ENCODE measurements at regions not wholly inside any gene's neighbourhood (a gene's known extent, or its start where the extent isn't known, plus 50 kb on each side); places are given as distances from the start of the nearest gene placed in this dataset.

GRCh38 chr17:77294761-77295160 is 154.0 kb downstream of the SEC14L1 start:
- H3K27ac ChIP-seq (ENCODE audit: low read depth, low read length): no peak overlapping the region
- peaks cover 8% of the 10 kb centered on the region for H3K36me3 ChIP-seq (ENCODE audit: control insufficient read depth, insufficient read depth, low read length)
- peaks cover 14% of the 10 kb centered on the region; the same call in 1 of the 2 replicates for H3K9me3 ChIP-seq (ENCODE audit: control insufficient read depth, insufficient read depth, low read depth, low read length)
- H3K27me3 ChIP-seq (ENCODE audit: control insufficient read depth, insufficient read depth, low read length): no peaks in the 10 kb centered on the region
- peaks cover 15% of the 10 kb centered on the region; the same call in 1 of the 2 replicates for H3K4me1 ChIP-seq (ENCODE audit: control insufficient read depth, insufficient read depth, low read length)
- no peak overlapping the region for H3K4me3 ChIP-seq (ENCODE audit: low read depth, low read length)
- no peak overlapping the region for H3K9ac ChIP-seq (ENCODE audit: low read length)

GRCh38 chr17:77295241-77295853 is 154.6 kb downstream of the SEC14L1 start:
- H3K27ac ChIP-seq (ENCODE audit: low read depth, low read length): no peak overlapping the region

GRCh38 chr17:77296769-77297409 is 156.1 kb downstream of the SEC14L1 start:
- Histone ChIP-seq H3K9ac (ENCODE audit: low read length) (no peak overlapping the region), H3K4me3 (ENCODE audit: low read depth, low read length) (no peak overlapping the region), H3K36me3 (ENCODE audit: control insufficient read depth, insufficient read depth, low read length) (peaks cover 8% of the 10 kb centered on the region), H3K4me1 (ENCODE audit: control insufficient read depth, insufficient read depth, low read length) (peaks cover 15% of the 10 kb centered on the region; the same call in 1 of the 2 replicates), H3K9me3 (ENCODE audit: control insufficient read depth, insufficient read depth, low read depth, low read length) (peaks cover 14% of the 10 kb centered on the region; the same call in 1 of the 2 replicates), H3K27me3 (ENCODE audit: control insufficient read depth, insufficient read depth, low read length) (no peaks in the 10 kb centered on the region), H3K27ac (ENCODE audit: low read depth, low read length) (no peak overlapping the region)

More at GRCh38 chr17:77295241-77295853, 154.6 kb downstream of the SEC14L1 start:
- peaks cover 8% of the 10 kb centered on the region for H3K36me3 ChIP-seq (ENCODE audit: control insufficient read depth, insufficient read depth, low read length)
- H3K4me1 ChIP-seq (ENCODE audit: control insufficient read depth, insufficient read depth, low read length): peaks cover 15% of the 10 kb centered on the region; the same call in 1 of the 2 replicates
- H3K27me3 ChIP-seq (ENCODE audit: control insufficient read depth, insufficient read depth, low read length): no peaks in the 10 kb centered on the region
- peaks cover 14% of the 10 kb centered on the region; the same call in 1 of the 2 replicates for H3K9me3 ChIP-seq (ENCODE audit: control insufficient read depth, insufficient read depth, low read depth, low read length)
- H3K4me3 ChIP-seq (ENCODE audit: low read depth, low read length): no peak overlapping the region
- H3K9ac ChIP-seq (ENCODE audit: low read length): no peak overlapping the region

- no peak overlapping the region for H3K27ac ChIP-seq (ENCODE audit: low read depth, low read length)
- H3K36me3 ChIP-seq (ENCODE audit: control insufficient read depth, insufficient read depth, low read length): peaks cover 8% of the 10 kb centered on the region
- peaks cover 14% of the 10 kb centered on the region; the same call in 1 of the 2 replicates for H3K9me3 ChIP-seq (ENCODE audit: control insufficient read depth, insufficient read depth, low read depth, low read length)
- H3K9ac ChIP-seq (ENCODE audit: low read length): no peak overlapping the region
- peaks cover 15% of the 10 kb centered on the region; the same call in 1 of the 2 replicates for H3K4me1 ChIP-seq (ENCODE audit: control insufficient read depth, insufficient read depth, low read length)
- H3K27me3 ChIP-seq (ENCODE audit: control insufficient read depth, insufficient read depth, low read length): no peaks in the 10 kb centered on the region
- H3K4me3 ChIP-seq (ENCODE audit: low read depth, low read length): no peak overlapping the region
Measured at GRCh38 chr17:77297693-77298666, 157.2 kb downstream of the SEC14L1 start.

- Histone ChIP-seq H3K27me3 (ENCODE audit: control insufficient read depth, insufficient read depth, low read length) (no peaks in the 10 kb centered on the region), H3K4me3 (ENCODE audit: low read depth, low read length) (no peak overlapping the region), H3K9ac (ENCODE audit: low read length) (no peak overlapping the region), H3K4me1 (ENCODE audit: control insufficient read depth, insufficient read depth, low read length) (peaks cover 16% of the 10 kb centered on the region; the same call in 1 of the 2 replicates), H3K27ac (ENCODE audit: low read depth, low read length) (no peak overlapping the region), H3K36me3 (ENCODE audit: control insufficient read depth, insufficient read depth, low read length) (peaks cover 8% of the 10 kb centered on the region), H3K9me3 (ENCODE audit: control insufficient read depth, insufficient read depth, low read depth, low read length) (peaks cover 14% of the 10 kb centered on the region; the same call in 1 of the 2 replicates)
Measured at GRCh38 chr17:77298811-77299210, 158.0 kb downstream of the SEC14L1 start.

GRCh38 chr17:77299256-77300015 is 158.7 kb downstream of the SEC14L1 start:
- H3K27me3 ChIP-seq (ENCODE audit: control insufficient read depth, insufficient read depth, low read length): no peaks in the 10 kb centered on the region

GRCh38 chr17:77300016-77300686 is 159.4 kb downstream of the SEC14L1 start:
- Histone ChIP-seq H3K9ac (ENCODE audit: low read length) (no peak overlapping the region), H3K9me3 (ENCODE audit: control insufficient read depth, insufficient read depth, low read depth, low read length) (peaks cover 14% of the 10 kb centered on the region; the same call in 1 of the 2 replicates), H3K36me3 (ENCODE audit: control insufficient read depth, insufficient read depth, low read length) (peaks cover 6% of the 10 kb centered on the region), H3K27ac (ENCODE audit: low read depth, low read length) (no peak overlapping the region), H3K27me3 (ENCODE audit: control insufficient read depth, insufficient read depth, low read length) (no peaks in the 10 kb centered on the region), H3K4me3 (ENCODE audit: low read depth, low read length) (no peak overlapping the region), H3K4me1 (ENCODE audit: control insufficient read depth, insufficient read depth, low read length) (peaks cover 25% of the 10 kb centered on the region; the same call in 1 of the 2 replicates)

More at GRCh38 chr17:77299256-77300015, 158.7 kb downstream of the SEC14L1 start:
- H3K36me3 ChIP-seq (ENCODE audit: control insufficient read depth, insufficient read depth, low read length): peaks cover 8% of the 10 kb centered on the region
- H3K27ac ChIP-seq (ENCODE audit: low read depth, low read length): no peak overlapping the region
- H3K4me3 ChIP-seq (ENCODE audit: low read depth, low read length): no peak overlapping the region
- no peak overlapping the region for H3K9ac ChIP-seq (ENCODE audit: low read length)
- peaks cover 14% of the 10 kb centered on the region; the same call in 1 of the 2 replicates for H3K9me3 ChIP-seq (ENCODE audit: control insufficient read depth, insufficient read depth, low read depth, low read length)
- H3K4me1 ChIP-seq (ENCODE audit: control insufficient read depth, insufficient read depth, low read length): peaks cover 21% of the 10 kb centered on the region; the same call in 1 of the 2 replicates

- H3K4me3 ChIP-seq (ENCODE audit: low read depth, low read length): no peak overlapping the region
- H3K27me3 ChIP-seq (ENCODE audit: control insufficient read depth, insufficient read depth, low read length): no peaks in the 10 kb centered on the region
Measured at GRCh38 chr17:77301694-77302266, 161.0 kb downstream of the SEC14L1 start.

GRCh38 chr17:77302682-77303081 is 161.9 kb downstream of the SEC14L1 start:
- Histone ChIP-seq H3K9ac (ENCODE audit: low read length) (no peak overlapping the region), H3K36me3 (ENCODE audit: control insufficient read depth, insufficient read depth, low read length) (no peaks in the 10 kb centered on the region), H3K4me3 (ENCODE audit: low read depth, low read length) (no peak overlapping the region), H3K27ac (ENCODE audit: low read depth, low read length) (no peak overlapping the region), H3K27me3 (ENCODE audit: control insufficient read depth, insufficient read depth, low read length) (no peaks in the 10 kb centered on the region), H3K9me3 (ENCODE audit: control insufficient read depth, insufficient read depth, low read depth, low read length) (peaks cover 14% of the 10 kb centered on the region; the same call in 1 of the 2 replicates), H3K4me1 (ENCODE audit: control insufficient read depth, insufficient read depth, low read length) (peaks cover 30% of the 10 kb centered on the region; the same call in 1 of the 2 replicates)

More at GRCh38 chr17:77301694-77302266, 161.0 kb downstream of the SEC14L1 start:
- peaks cover 14% of the 10 kb centered on the region; the same call in 1 of the 2 replicates for H3K9me3 ChIP-seq (ENCODE audit: control insufficient read depth, insufficient read depth, low read depth, low read length)
- H3K36me3 ChIP-seq (ENCODE audit: control insufficient read depth, insufficient read depth, low read length): no peaks in the 10 kb centered on the region; the same call in 1 of the 2 replicates
- H3K27ac ChIP-seq (ENCODE audit: low read depth, low read length): no peak overlapping the region
- H3K9ac ChIP-seq (ENCODE audit: low read length): no peak overlapping the region
- peaks cover 33% of the 10 kb centered on the region; the same call in 1 of the 2 replicates for H3K4me1 ChIP-seq (ENCODE audit: control insufficient read depth, insufficient read depth, low read length)
